Loucy (cell line): ENCODE measurements at regions not wholly inside any gene's neighbourhood (a gene's known extent, or its start where the extent isn't known, plus 50 kb on each side); places are given as distances from the start of the nearest gene placed in this dataset.

ENCODE experiments used
- EZH2phosphoT487 ChIP-seq: fragments of 200-600 bp; IDR thresholded peaks from 2 replicates; pipeline ENCODE4 v1.6.1; 2018; ENCODE audit warnings: antibody characterized with exemption, mild to moderate bottlenecking, moderate library complexity, borderline replicate concordance
- TF ChIP-seq, protein P1 (sequence below): fragments of 200-600 bp; sonication (generic); conservative IDR thresholded peaks from 2 replicates; pipeline ENCODE4 v1.5.1; 2014; ENCODE audit warnings: mild to moderate bottlenecking, antibody characterized with exemption, low read length

DNA sequence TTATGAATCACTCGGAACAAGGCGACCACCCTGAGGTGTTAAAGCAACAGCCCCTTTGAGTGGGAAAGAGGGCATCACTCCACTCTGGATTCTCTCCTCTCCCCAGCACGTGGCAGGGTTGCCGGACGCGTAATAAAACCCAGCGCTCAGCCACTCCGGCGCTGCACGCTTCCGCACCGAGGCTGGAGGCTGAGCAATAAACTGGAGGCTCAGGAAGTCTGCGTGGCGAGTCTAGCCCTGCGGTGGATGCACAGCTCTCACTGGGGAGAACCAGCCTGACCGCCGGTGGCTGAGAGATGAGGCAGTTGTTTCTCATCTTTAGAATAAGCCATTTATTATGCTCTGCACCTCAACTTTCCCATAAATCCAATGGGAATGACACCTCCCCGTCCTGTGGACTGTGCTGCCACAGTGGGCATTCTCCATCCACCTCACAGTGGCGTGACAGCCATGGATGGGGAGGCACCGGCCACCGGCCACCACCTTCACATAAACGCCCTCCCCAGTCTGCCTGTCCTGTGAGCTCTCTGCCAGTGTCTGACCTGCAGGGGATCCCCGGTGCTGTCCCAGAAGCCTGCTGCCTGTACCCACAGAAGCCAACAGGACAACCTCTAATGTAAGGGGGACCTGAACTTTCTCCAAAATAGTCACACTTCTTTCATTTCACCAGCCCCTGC lies 64.2 kb upstream of the GGTLC1 start:
- TF ChIP-seq, protein P1, sequence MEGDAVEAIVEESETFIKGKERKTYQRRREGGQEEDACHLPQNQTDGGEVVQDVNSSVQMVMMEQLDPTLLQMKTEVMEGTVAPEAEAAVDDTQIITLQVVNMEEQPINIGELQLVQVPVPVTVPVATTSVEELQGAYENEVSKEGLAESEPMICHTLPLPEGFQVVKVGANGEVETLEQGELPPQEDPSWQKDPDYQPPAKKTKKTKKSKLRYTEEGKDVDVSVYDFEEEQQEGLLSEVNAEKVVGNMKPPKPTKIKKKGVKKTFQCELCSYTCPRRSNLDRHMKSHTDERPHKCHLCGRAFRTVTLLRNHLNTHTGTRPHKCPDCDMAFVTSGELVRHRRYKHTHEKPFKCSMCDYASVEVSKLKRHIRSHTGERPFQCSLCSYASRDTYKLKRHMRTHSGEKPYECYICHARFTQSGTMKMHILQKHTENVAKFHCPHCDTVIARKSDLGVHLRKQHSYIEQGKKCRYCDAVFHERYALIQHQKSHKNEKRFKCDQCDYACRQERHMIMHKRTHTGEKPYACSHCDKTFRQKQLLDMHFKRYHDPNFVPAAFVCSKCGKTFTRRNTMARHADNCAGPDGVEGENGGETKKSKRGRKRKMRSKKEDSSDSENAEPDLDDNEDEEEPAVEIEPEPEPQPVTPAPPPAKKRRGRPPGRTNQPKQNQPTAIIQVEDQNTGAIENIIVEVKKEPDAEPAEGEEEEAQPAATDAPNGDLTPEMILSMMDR, result no peak
- no peak for TF ChIP-seq EZH2phosphoT487
